K562 (cell line): ENCODE measurements at regions not wholly inside any gene's neighbourhood (a gene's known extent, or its start where the extent isn't known, plus 50 kb on each side); places are given as distances from the start of the nearest gene placed in this dataset.

Source experiments
- ATAC-seq: fragments of 200-7000 bp; cut with Tn5 transposase; 3 replicates; pipeline ENCODE4 v1.9.1; 2020; ENCODE audit warnings: moderate library complexity
- BruUV-seq: library from RNA; stranded (reverse); fragments of 400-500 nt; replicated peaks from 2 replicates; lab custom pipeline; 2021; lab: Mats Ljungman, UMichigan
- CTCF ChIA-PET: fragments of 300-600 bp; formaldehyde crosslinking; extraction: SDS; loops from one replicate; lab custom pipeline; 2021; ENCODE audit warnings: low intra/inter-chr PET ratio; lab: Yijun Ruan, JAX
- POLR2A ChIA-PET: fragments of 300-600, 350-650 bp; sonication (Branson Sonifier 250); formaldehyde crosslinking; extraction: SDS; loops from one replicate; lab custom pipeline; 2021; ENCODE audit warnings: antibody characterized with exemption, inconsistent platforms; lab: Yijun Ruan, JAX
- DNase-seq, 4 experiments: peaks; one replicate each; pipeline versions ENCODE4 v3.0.0 to v3.0.0-alpha.2; 2011 to 2018; ENCODE audit warnings: low spot score in 3 of 4, mixed read lengths in 3 of 4; ENCODE audit errors: extremely low read depth in 1 of 4
- FAIRE-seq: peaks from 2 replicates; lab custom pipeline; 2011; peaks lifted over from hg19 to GRCh38; lab: Jason Lieb, UNC
- H2AFZ ChIP-seq: 2 replicates; pipeline ENCODE4 v1.6.0; 2011; ENCODE audit warnings: low read depth, low read length, control low read depth, inconsistent platforms
- H3K27ac ChIP-seq: fragments of 200-600 bp; 3 replicates; pipeline ENCODE4 v1.8.0; 2011; ENCODE audit warnings: low read depth, mild to moderate bottlenecking, control low read depth, inconsistent platforms, low read length, moderate library complexity, mixed read lengths; ENCODE audit errors: extremely low read depth
- H3K27me3 ChIP-seq, 2 experiments: fragments of 300-600 bp in 1 of 2; 2 replicates in 1 of 2; 3 replicates in 1 of 2; pipeline versions ENCODE4 v1.6.0 to v1.8.0; 2011; ENCODE audit warnings: inconsistent platforms in 2 of 2, low read length in 2 of 2, mild to moderate bottlenecking in 1 of 2, mixed read lengths in 1 of 2, moderate library complexity in 1 of 2; ENCODE audit not compliant: control insufficient read depth in 2 of 2, insufficient read depth in 2 of 2
- H3K36me3 ChIP-seq: fragments of 300-600 bp; 3 replicates; pipeline ENCODE4 v1.8.0; 2011; ENCODE audit warnings: mild to moderate bottlenecking, low read length, inconsistent platforms; ENCODE audit not compliant: control insufficient read depth, insufficient read depth
- H3K4me1 ChIP-seq, 2 experiments: fragments of 200-600 bp in 1 of 2; replicated peaks in 1 of 2; 2 replicates in 1 of 2; 3 replicates in 1 of 2; pipeline versions ENCODE4 v1.5.1 to v1.8.0; 2011; ENCODE audit warnings: inconsistent platforms in 2 of 2, low read length in 2 of 2, mild to moderate bottlenecking in 1 of 2, mixed read lengths in 1 of 2, moderate library complexity in 1 of 2; ENCODE audit not compliant: control insufficient read depth in 2 of 2, insufficient read depth in 2 of 2
- H3K4me2 ChIP-seq: 2 replicates; pipeline ENCODE4 v1.6.1; 2011; ENCODE audit warnings: low read length, control low read depth, inconsistent platforms, mixed read lengths; ENCODE audit not compliant: insufficient read depth
- H3K4me3 ChIP-seq: fragments of 200-600 bp; sonication (generic), shearing (Covaris generic); 2 replicates; pipeline ENCODE4 v1.5.1; 2016; ENCODE audit warnings: control low read depth, inconsistent platforms
- H3K79me2 ChIP-seq: fragments of 200-600 bp; 3 replicates; pipeline ENCODE4 v1.8.0; 2011; ENCODE audit warnings: low read length, inconsistent platforms; ENCODE audit not compliant: control insufficient read depth, insufficient read depth
- H3K9ac ChIP-seq, 2 experiments: 2 replicates each; pipeline versions ENCODE4 v1.6.0 to v1.6.1; 2011; ENCODE audit warnings: low read depth in 2 of 2, low read length in 2 of 2, control low read depth in 1 of 2, inconsistent platforms in 1 of 2, mild to moderate bottlenecking in 1 of 2, mixed read lengths in 1 of 2; ENCODE audit not compliant: insufficient read depth in 1 of 2
- H3K9me1 ChIP-seq: one replicate; pipeline ENCODE4 v1.6.0; 2011; ENCODE audit warnings: inconsistent platforms, mild to moderate bottlenecking, low read length, moderate library complexity; ENCODE audit not compliant: control insufficient read depth, insufficient read depth
- H3K9me3 ChIP-seq: replicated peaks from 2 replicates; pipeline ENCODE4 v1.5.1; 2011; ENCODE audit warnings: low read depth, low read length, inconsistent platforms; ENCODE audit not compliant: control insufficient read depth, insufficient read depth
- H4K20me1 ChIP-seq: replicated peaks from 2 replicates; pipeline ENCODE4 v1.6.1; 2011; ENCODE audit warnings: low read length, inconsistent platforms, mixed read lengths; ENCODE audit not compliant: control insufficient read depth, insufficient read depth
- CREBBP ChIP-seq: IDR thresholded peaks from one replicate; pipeline ENCODE4 v1.6.1; 2012; ENCODE audit warnings: low read depth, mild to moderate bottlenecking, control low read depth, inconsistent platforms, low read length
- NFXL1 ChIP-seq: fragments of 450-650 bp; formaldehyde crosslinking; IDR thresholded peaks from 2 replicates; pipeline ENCODE4 v1.4.0; 2021; ENCODE audit warnings: mild to moderate bottlenecking
- NR4A1 ChIP-seq, 2 experiments: fragments of 250-450 bp in 1 of 2; fragments of 450-650 bp in 1 of 2; sonication (Bioruptor Pico) in 1 of 2; IDR thresholded peaks; 2 replicates each; pipeline versions ENCODE4 v1.4.0 to v1.6.1; 2016 to 2020; ENCODE audit warnings: mild to moderate bottlenecking in 2 of 2, missing compliant biosample characterization in 1 of 2, missing genetic modification characterization in 1 of 2, moderate library complexity in 1 of 2
- ZNF140 ChIP-seq: fragments of 250-450 bp; sonication (Bioruptor Pico); IDR thresholded peaks from 2 replicates; pipeline ENCODE4 v1.8.0; 2021; ENCODE audit warnings: moderate library complexity, mild to moderate bottlenecking, inconsistent platforms
- ZNF57 ChIP-seq: fragments of 450-650 bp; formaldehyde crosslinking; IDR thresholded peaks from 2 replicates; pipeline ENCODE4 v1.4.0; 2020; ENCODE audit warnings: mild to moderate bottlenecking, moderate library complexity
- ZNF75A ChIP-seq: fragments of 450-650 bp; formaldehyde crosslinking; IDR thresholded peaks from 2 replicates; pipeline ENCODE4 v1.4.0; 2020; ENCODE audit warnings: mild to moderate bottlenecking
- WGBS: fragments of 100-300 bp; shearing (Covaris generic); methylation state at CpG from one replicate; pipeline ENCODE4 v1.1.6; 2016; ENCODE audit warnings: low coverage, mixed read lengths; ENCODE audit not compliant: insufficient coverage; ENCODE audit errors: missing lambda C conversion rate; 5-methylcytosine and 5-hydroxymethylcytosine counted together
- in situ Hi-C: fragments of 300-500 bp; cut with MboI; formaldehyde crosslinking; loops from 4 replicates; pipeline ENCODE4 v1.15.0; 2018; ENCODE audit warnings: inconsistent platforms, mixed read lengths
- intact Hi-C: fragments of 100-400 bp; cut with micrococcal nuclease; formaldehyde crosslinking; loops from 2 replicates; pipeline ENCODE4 v1.14.2; 2022
- TF ChIP-seq, protein P1 (sequence below), 3 experiments: IDR thresholded peaks in 2 of 3; conservative IDR thresholded peaks in 1 of 3; 2 replicates each; pipeline ENCODE4 v1.5.1; 2011 to 2012; ENCODE audit warnings: low read length in 3 of 3, mild to moderate bottlenecking in 3 of 3, control low read depth in 2 of 3, improper control_type of control experiment in 1 of 3, inconsistent platforms in 1 of 3, low read depth in 1 of 3, mixed read lengths in 1 of 3, moderate library complexity in 1 of 3; ENCODE audit not compliant: insufficient read depth in 2 of 3

DNA sequence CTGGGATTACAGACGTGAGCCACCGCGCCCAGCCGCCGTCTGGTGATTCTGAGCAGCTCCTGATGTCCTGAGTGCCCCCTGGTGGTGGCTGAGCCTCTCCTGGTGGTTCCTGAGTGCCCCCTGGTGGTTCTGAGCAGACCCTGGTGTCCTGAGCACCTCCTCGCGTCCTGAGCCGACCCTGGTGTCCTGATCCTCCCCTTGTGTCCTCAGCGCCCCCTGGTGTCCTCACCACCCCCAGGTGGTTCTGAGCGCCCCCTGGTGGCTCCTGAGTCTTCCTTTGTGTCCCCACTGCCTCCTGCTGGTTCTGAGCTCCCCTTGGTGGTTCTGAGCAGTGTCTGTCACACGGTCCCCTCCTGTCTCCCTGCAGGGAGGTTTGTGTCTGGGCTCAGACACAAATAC lies 1304.9 kb downstream of the TMEM121 start:
- no peak overlapping the region for H3K4me2 ChIP-seq
- no peaks in the 10 kb centered on the region for H3K79me2 ChIP-seq
- DNase-seq, result peak in 2 of 4 experiments; percentile 5 to 9
- no peaks in the 10 kb centered on the region for H4K20me1 ChIP-seq
- WGBS, result 30% methylated on average over 5 of the region's 11 CpGs
- H3K9me1 ChIP-seq, result no peaks in the 10 kb centered on the region
- H3K4me3 ChIP-seq, result no peak overlapping the region
- ChIA-PET CTCF (no interaction called here), POLR2A (no interaction called here)
- no TSS peak for BruUV-seq
- no peaks in the 10 kb centered on the region for H3K36me3 ChIP-seq
- in situ Hi-C loops, result no loop called here
- no peaks in the 10 kb centered on the region for H3K4me1 ChIP-seq
- H3K9ac ChIP-seq, result no peak overlapping the region
- H3K27ac ChIP-seq, result no peak overlapping the region
- H2AFZ ChIP-seq, result no peak overlapping the region
- H3K27me3 ChIP-seq, result no peaks in the 10 kb centered on the region
- intact Hi-C loops, result no loop called here
- TF ChIP-seq ZNF140 (CRISPR knock-in tag), result no peak
- TF ChIP-seq, protein P1, sequence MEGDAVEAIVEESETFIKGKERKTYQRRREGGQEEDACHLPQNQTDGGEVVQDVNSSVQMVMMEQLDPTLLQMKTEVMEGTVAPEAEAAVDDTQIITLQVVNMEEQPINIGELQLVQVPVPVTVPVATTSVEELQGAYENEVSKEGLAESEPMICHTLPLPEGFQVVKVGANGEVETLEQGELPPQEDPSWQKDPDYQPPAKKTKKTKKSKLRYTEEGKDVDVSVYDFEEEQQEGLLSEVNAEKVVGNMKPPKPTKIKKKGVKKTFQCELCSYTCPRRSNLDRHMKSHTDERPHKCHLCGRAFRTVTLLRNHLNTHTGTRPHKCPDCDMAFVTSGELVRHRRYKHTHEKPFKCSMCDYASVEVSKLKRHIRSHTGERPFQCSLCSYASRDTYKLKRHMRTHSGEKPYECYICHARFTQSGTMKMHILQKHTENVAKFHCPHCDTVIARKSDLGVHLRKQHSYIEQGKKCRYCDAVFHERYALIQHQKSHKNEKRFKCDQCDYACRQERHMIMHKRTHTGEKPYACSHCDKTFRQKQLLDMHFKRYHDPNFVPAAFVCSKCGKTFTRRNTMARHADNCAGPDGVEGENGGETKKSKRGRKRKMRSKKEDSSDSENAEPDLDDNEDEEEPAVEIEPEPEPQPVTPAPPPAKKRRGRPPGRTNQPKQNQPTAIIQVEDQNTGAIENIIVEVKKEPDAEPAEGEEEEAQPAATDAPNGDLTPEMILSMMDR (IDR thresholded peaks at IDR 0.05 in 2 of 3, conservative IDR thresholded peaks at IDR 0.05 in 1 of 3; ENCODE audit: insufficient read depth in 2 of 3, low read depth in 1 of 3, low read length in 3 of 3), result peak; percentile 42 to 93 (median 46); a peak in 4 of 6 replicates
- TF ChIP-seq, all 486 proteins: peak for 1
- no peaks in the 10 kb centered on the region for H3K9me3 ChIP-seq
- FAIRE-seq (no peak), ATAC-seq (no peak; the same call in 2 of the 3 replicates)

DNA sequence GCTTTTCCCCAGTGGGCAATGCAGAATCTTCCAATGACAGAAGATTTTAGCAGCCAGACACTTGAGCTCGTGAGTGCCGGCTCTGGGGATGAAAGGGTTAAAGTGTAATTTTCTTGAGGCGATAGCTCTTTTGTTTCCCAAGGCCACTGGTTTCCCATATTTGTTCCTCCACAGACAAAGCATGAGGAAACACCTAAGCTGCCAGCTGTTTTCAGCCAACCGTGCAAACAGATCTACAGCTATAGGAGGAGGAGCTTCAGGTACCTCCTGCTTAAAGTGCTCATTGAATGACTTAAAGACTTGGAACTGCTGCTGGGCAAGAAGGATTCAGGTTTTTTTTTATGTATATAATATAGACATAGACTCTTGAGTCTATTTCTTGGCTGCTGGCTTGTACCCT lies 1311.5 kb downstream of the TMEM121 start:
- FAIRE-seq (no peak), ATAC-seq (no peak), DNase-seq (no peak)
- in situ Hi-C loops (no loop called here), intact Hi-C loops (no loop called here)
- no peak overlapping the region for H3K4me3 ChIP-seq
- H2AFZ ChIP-seq, result no peak overlapping the region
- H3K79me2 ChIP-seq, result no peaks in the 10 kb centered on the region
- 0% methylated on average over 4 of the region's 4 CpGs for WGBS
- H3K9me3 ChIP-seq, result no peaks in the 10 kb centered on the region
- H3K4me1 ChIP-seq, result no peaks in the 10 kb centered on the region
- BruUV-seq, result no TSS peak
- no peaks in the 10 kb centered on the region for H3K36me3 ChIP-seq
- H3K27ac ChIP-seq, result no peak overlapping the region
- no peaks in the 10 kb centered on the region for H4K20me1 ChIP-seq
- H3K27me3 ChIP-seq, result no peaks in the 10 kb centered on the region
- POLR2A ChIA-PET, result interaction anchor here (1.0 kb wide), 1 partner anchor 35 kb away, joined by 4 read pairs; no protein-coding TSS in a partner anchor
- H3K9ac ChIP-seq, result no peak overlapping the region
- TF ChIP-seq CREBBP, result no peak
- no peak for TF ChIP-seq ZNF75A (CRISPR knock-in tag)
- no peak for TF ChIP-seq NR4A1 (CRISPR knock-in tag; IDR thresholded peaks at IDR 0.05)
- no peak for TF ChIP-seq NR4A1 (tag; IDR thresholded peaks at IDR 0.05)
- TF ChIP-seq ZNF57 (CRISPR knock-in tag), result no peak
- TF ChIP-seq NFXL1, result no peak
- TF ChIP-seq, all 486 proteins: peak for 0
- H3K4me2 ChIP-seq, result no peak overlapping the region
- CTCF ChIA-PET, result no interaction called here
- no peaks in the 10 kb centered on the region for H3K9me1 ChIP-seq
